ENCODE measurements at regions not wholly inside any gene's neighbourhood (a gene's known extent, or its start where the extent isn't known, plus 50 kb on each side); places are given as distances from the start of the nearest gene placed in this dataset.
"Not testable (repeated sequence)": the region's sequence is repeated elsewhere in the genome, so short reads cannot be mapped to it uniquely, and the experiment has no call there.

GRCh38 chr15:77881950-77882349 lies 195.6 kb downstream of the TBC1D2B start:
- H3K9me3 ChIP-seq (ENCODE audit: control insufficient read depth, insufficient read depth, low read depth, low read length), result no peaks in the 10 kb centered on the region
- no peaks in the 10 kb centered on the region for H3K4me1 ChIP-seq (ENCODE audit: control insufficient read depth, insufficient read depth, low read length)
- no peak overlapping the region for H3K4me3 ChIP-seq (ENCODE audit: low read depth, low read length)
- TF ChIP-seq ZNF664 (tag by site-specific recombination; IDR thresholded peaks at IDR 0.05) (no peak), PRDM2 (tag by site-specific recombination; IDR thresholded peaks at IDR 0.05; ENCODE audit: borderline replicate concordance) (no peak), PRDM6 (tag by site-specific recombination; IDR thresholded peaks at IDR 0.05) (no peak), ZNF830 (tag by site-specific recombination; IDR thresholded peaks at IDR 0.05; ENCODE audit: low read depth) (no peak), SETDB1 (IDR thresholded peaks at IDR 0.05; ENCODE audit: insufficient read length, low read length) (no peak), ZNF488 (tag by site-specific recombination; IDR thresholded peaks at IDR 0.05) (no peak), ZNF692 (tag by site-specific recombination; IDR thresholded peaks at IDR 0.05) (no peak), ZEB2 (tag by site-specific recombination; IDR thresholded peaks at IDR 0.05) (no peak)
- ChIA-PET POLR2A (no interaction called here), CTCF (interaction anchor here (0.8 to 1.7 kb wide), 6 partner anchors 9 to 232 kb away, joined by 3 to 7 read pairs (median 4); no protein-coding TSS in a partner anchor)
- no peaks in the 10 kb centered on the region for H3K36me3 ChIP-seq (ENCODE audit: control insufficient read depth in 2 of 2, insufficient read depth in 1 of 2, low read length in 2 of 2)
- no peak overlapping the region for H3K27ac ChIP-seq (ENCODE audit: extremely low read depth, low read depth, low read length)

GRCh38 chr15:77881535-77881934 lies 196.0 kb downstream of the TBC1D2B start:
- CTCF ChIA-PET, result interaction anchor here (0.8 to 1.7 kb wide), 4 partner anchors 11 to 232 kb away, joined by 3 to 7 read pairs (median 4); no protein-coding TSS in a partner anchor
- H3K9me3 ChIP-seq (ENCODE audit: control insufficient read depth, insufficient read depth, low read depth, low read length); H3K4me1 ChIP-seq (ENCODE audit: control insufficient read depth, insufficient read depth, low read length); H3K4me3 ChIP-seq (ENCODE audit: low read depth, low read length); H3K36me3 ChIP-seq (ENCODE audit: control insufficient read depth in 2 of 2, insufficient read depth in 1 of 2, low read length in 2 of 2); H3K27ac ChIP-seq (ENCODE audit: extremely low read depth, low read depth, low read length); POLR2A ChIA-PET: not testable (repeated sequence)

GRCh38 chr15:77879466-77879865 lies 198.0 kb downstream of the TBC1D2B start:
- CTCF ChIA-PET; H3K4me1 ChIP-seq (ENCODE audit: control insufficient read depth, insufficient read depth, low read length); H3K4me3 ChIP-seq (ENCODE audit: low read depth, low read length); H3K27ac ChIP-seq (ENCODE audit: extremely low read depth, low read depth, low read length); H3K9me3 ChIP-seq (ENCODE audit: control insufficient read depth, insufficient read depth, low read depth, low read length); H3K36me3 ChIP-seq (ENCODE audit: control insufficient read depth in 2 of 2, insufficient read depth in 1 of 2, low read length in 2 of 2); POLR2A ChIA-PET: not testable (repeated sequence)
- peak; percentile 61 for TF ChIP-seq KLF17 (tag by site-specific recombination; IDR thresholded peaks at IDR 0.05)

All from HEK293 (cell line).